GM23248 (cell line): ENCODE measurements at regions not wholly inside any gene's neighbourhood (a gene's known extent, or its start where the extent isn't known, plus 50 kb on each side); places are given as distances from the start of the nearest gene placed in this dataset.

Experiments used
- DNase-seq: peaks from one replicate; pipeline ENCODE4 v3.0.0-alpha.2; 2015
- H2AFZ ChIP-seq: fragments of 200-600 bp; sonication (generic); 2 replicates; pipeline ENCODE4 v1.6.1; 2016; ENCODE audit warnings: antibody characterized with exemption
- H3F3A ChIP-seq: fragments of 200-600 bp; sonication (generic); 2 replicates; pipeline ENCODE4 v1.6.1; 2016; ENCODE audit warnings: mild to moderate bottlenecking, antibody characterized with exemption, mixed run types; ENCODE audit not compliant: insufficient read depth
- H3K27ac ChIP-seq: fragments of 200-600 bp; sonication (generic); 2 replicates; pipeline ENCODE4 v1.5.1; 2016; ENCODE audit warnings: mild to moderate bottlenecking
- H3K27me3 ChIP-seq: fragments of 200-600 bp; sonication (generic); replicated peaks from 2 replicates; pipeline ENCODE4 v1.6.1; 2016; ENCODE audit warnings: mild to moderate bottlenecking; ENCODE audit not compliant: insufficient read depth
- H3K36me3 ChIP-seq: fragments of 200-600 bp; sonication (generic); 2 replicates; pipeline ENCODE4 v1.6.1; 2016; ENCODE audit warnings: low read depth, mild to moderate bottlenecking
- H3K4me1 ChIP-seq: fragments of 200-600 bp; sonication (generic); 2 replicates; pipeline ENCODE4 v1.6.1; 2016; ENCODE audit warnings: mild to moderate bottlenecking; ENCODE audit not compliant: insufficient read depth
- H3K4me2 ChIP-seq: fragments of 200-600 bp; sonication (generic); one replicate; pipeline ENCODE4 v1.6.1; 2016; ENCODE audit warnings: mild to moderate bottlenecking; ENCODE audit not compliant: unreplicated experiment
- H3K4me3 ChIP-seq: fragments of 200-600 bp; sonication (generic); 2 replicates; pipeline ENCODE4 v1.5.1; 2016; ENCODE audit warnings: mild to moderate bottlenecking
- H3K79me2 ChIP-seq: fragments of 200-600 bp; sonication (generic); 2 replicates; pipeline ENCODE4 v1.6.1; 2016; ENCODE audit warnings: mild to moderate bottlenecking; ENCODE audit not compliant: insufficient read depth
- H3K9ac ChIP-seq: fragments of 200-600 bp; sonication (generic); 2 replicates; pipeline ENCODE4 v1.6.1; 2016; ENCODE audit warnings: mild to moderate bottlenecking
- H3K9me2 ChIP-seq: fragments of 200-600 bp; sonication (generic); 2 replicates; pipeline ENCODE4 v1.6.1; 2016; ENCODE audit warnings: mixed run types, mild to moderate bottlenecking, moderate library complexity; ENCODE audit not compliant: insufficient read depth
- H3K9me3 ChIP-seq: fragments of 200-600 bp; sonication (generic); one replicate; pipeline ENCODE4 v1.6.1; 2017; ENCODE audit warnings: low read depth
- H4K20me1 ChIP-seq: fragments of 200-600 bp; sonication (generic); 2 replicates; pipeline ENCODE4 v1.6.0; 2016; ENCODE audit not compliant: insufficient read depth
- EZH2 ChIP-seq: fragments of 200-600 bp; sonication (generic); IDR thresholded peaks from 2 replicates; pipeline ENCODE4 v1.6.1; 2018; ENCODE audit warnings: antibody characterized with exemption, mild to moderate bottlenecking; ENCODE audit not compliant: insufficient read depth, poor library complexity, severe bottlenecking
- EZH2phosphoT487 ChIP-seq: fragments of 200-600 bp; sonication (generic); IDR thresholded peaks from 2 replicates; pipeline ENCODE4 v1.6.1; 2018; ENCODE audit warnings: antibody characterized with exemption, moderate library complexity, mild to moderate bottlenecking, low read depth; ENCODE audit not compliant: insufficient read depth
- WGBS, 2 experiments: methylation state at CpG; one replicate each; pipeline ENCODE4 v1.1.6; 2015 to 2017; ENCODE audit warnings: low lambda C conversion rate in 2 of 2, low coverage in 1 of 2; ENCODE audit errors: missing lambda C conversion rate in 2 of 2; 5-methylcytosine and 5-hydroxymethylcytosine counted together
- in situ Hi-C: fragments of 300-500 bp; cut with MboI; formaldehyde crosslinking; loops from 2 replicates; pipeline ENCODE4 v1.15.0; 2020

DNA sequence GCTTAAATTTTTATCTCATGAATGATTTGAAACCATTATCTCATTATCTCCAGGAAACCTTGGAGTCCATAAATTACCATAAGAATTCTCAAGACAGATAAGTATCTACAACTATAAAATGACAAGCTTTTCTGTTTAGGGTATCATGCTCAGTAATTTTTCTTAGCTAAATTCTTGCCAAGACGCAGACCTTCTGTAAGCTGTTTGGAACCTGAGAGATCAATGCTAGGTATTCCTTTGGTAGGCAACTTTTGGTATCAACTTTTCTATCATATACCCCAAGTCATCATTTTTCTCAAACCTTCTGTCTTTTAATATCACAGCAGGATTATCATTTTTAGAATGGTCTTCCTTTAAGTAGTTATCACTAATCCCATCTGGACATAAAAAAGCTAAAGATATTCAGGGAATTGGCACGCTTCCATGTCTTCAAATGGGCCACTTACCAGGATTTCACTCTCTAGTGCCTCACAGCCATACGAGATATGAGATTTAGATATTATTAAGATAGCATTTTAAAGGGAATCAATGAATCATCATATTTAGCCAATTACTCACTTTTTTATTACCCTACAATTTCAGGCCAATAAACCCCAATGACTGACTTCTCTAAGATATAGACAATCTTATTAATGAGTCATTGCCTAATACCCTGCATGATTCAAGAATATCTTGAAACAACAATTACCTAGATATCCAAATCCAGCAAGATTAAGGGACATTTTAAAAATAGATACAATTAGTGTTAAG is 544.1 kb downstream of the HTR7 start:
- H3K4me1 ChIP-seq = no peaks in the 10 kb centered on the region
- DNase-seq = no peak
- H3K9me2 ChIP-seq = no peaks in the 10 kb centered on the region
- H3K4me2 ChIP-seq = no peak overlapping the region
- H4K20me1 ChIP-seq = no peaks in the 10 kb centered on the region
- no peaks in the 10 kb centered on the region for H3F3A ChIP-seq
- H3K79me2 ChIP-seq = no peaks in the 10 kb centered on the region
- no peaks in the 10 kb centered on the region for H3K36me3 ChIP-seq
- peaks cover 3% of the 10 kb centered on the region for H3K9me3 ChIP-seq
- H3K27me3 ChIP-seq = no peaks in the 10 kb centered on the region
- no peak overlapping the region for H3K4me3 ChIP-seq
- no peak overlapping the region for H3K27ac ChIP-seq
- no peak overlapping the region for H2AFZ ChIP-seq
- in situ Hi-C loops = no loop called here
- 17 to 25% methylated on average over 3 of the region's 3 CpGs for WGBS, 2 experiments
- TF ChIP-seq EZH2phosphoT487 (no peak), EZH2 (no peak)
- no peak overlapping the region for H3K9ac ChIP-seq

DNA sequence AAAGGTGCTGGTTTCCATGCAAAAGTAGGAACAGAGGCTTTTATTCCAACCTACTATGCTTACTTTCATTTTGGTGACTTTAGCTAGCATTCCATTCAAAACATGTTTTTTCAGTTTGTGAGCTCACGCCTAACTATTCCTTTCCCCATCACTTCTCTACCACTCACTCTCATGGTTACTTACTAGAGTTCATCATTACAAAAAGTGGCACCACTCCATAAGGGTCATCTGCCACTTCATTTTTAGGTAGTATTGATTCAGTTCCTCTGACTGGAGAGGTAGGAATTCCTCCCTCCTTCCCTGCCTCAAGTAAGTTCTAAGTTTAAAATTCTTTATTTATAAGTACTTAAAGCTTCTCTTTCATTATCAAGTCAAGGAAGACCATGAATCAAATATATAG is 543.1 kb downstream of the HTR7 start:
- Histone ChIP-seq H3K4me1 (no peaks in the 10 kb centered on the region), H3K4me2 (no peak overlapping the region), H3K36me3 (no peaks in the 10 kb centered on the region), H3K4me3 (no peak overlapping the region), H3F3A (no peaks in the 10 kb centered on the region), H3K79me2 (no peaks in the 10 kb centered on the region), H3K9me2 (no peaks in the 10 kb centered on the region), H3K9ac (no peak overlapping the region), H3K27me3 (no peaks in the 10 kb centered on the region), H4K20me1 (no peaks in the 10 kb centered on the region), H3K27ac (no peak overlapping the region), H3K9me3 (no peaks in the 10 kb centered on the region), H2AFZ (no peak overlapping the region)
- 0 to 5% methylated on average over 1 of the region's 1 CpG for WGBS, 2 experiments
- DNase-seq = no peak
- TF ChIP-seq EZH2phosphoT487 (no peak), EZH2 (no peak)
- in situ Hi-C loops = no loop called here

DNA sequence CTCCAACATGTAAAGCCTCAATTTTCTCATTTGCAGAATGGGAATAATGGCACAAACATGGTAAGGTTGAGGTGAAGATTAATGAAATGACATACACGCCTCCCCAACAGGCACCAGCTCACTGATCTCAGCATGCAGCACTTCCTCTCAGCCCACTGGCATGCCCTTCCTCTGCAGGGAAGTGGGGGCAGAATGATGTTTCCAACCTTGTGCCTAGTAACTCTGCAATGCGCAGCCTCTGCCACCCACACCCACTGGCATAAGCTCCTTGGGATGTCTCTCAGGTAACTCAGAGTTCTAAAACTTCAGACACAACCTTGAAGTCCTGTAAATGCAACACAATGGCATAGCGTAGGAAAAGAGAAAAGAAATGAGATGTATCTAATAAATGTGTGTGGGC is 540.7 kb downstream of the HTR7 start:
- Histone ChIP-seq H3K79me2 (no peaks in the 10 kb centered on the region), H3K9me2 (no peaks in the 10 kb centered on the region), H3F3A (no peaks in the 10 kb centered on the region), H3K4me1 (no peaks in the 10 kb centered on the region), H2AFZ (no peak overlapping the region), H3K9ac (no peak overlapping the region), H3K36me3 (no peaks in the 10 kb centered on the region), H3K4me2 (no peak overlapping the region), H3K9me3 (no peaks in the 10 kb centered on the region), H3K4me3 (no peak overlapping the region), H3K27ac (no peak overlapping the region), H3K27me3 (no peaks in the 10 kb centered on the region), H4K20me1 (no peaks in the 10 kb centered on the region)
- TF ChIP-seq EZH2phosphoT487 = no peak
- TF ChIP-seq EZH2 = no peak
- no peak for DNase-seq
- 20 to 25% methylated on average over 3 of the region's 3 CpGs for WGBS, 2 experiments
- in situ Hi-C loops = no loop called here

- Histone ChIP-seq H3K27ac (no peak overlapping the region), H3K36me3 (no peaks in the 10 kb centered on the region), H3K4me1 (no peaks in the 10 kb centered on the region), H3K9me3 (no peaks in the 10 kb centered on the region), H2AFZ (no peak overlapping the region), H3K4me2 (no peak overlapping the region), H3K79me2 (no peaks in the 10 kb centered on the region), H3K9me2 (no peaks in the 10 kb centered on the region), H4K20me1 (no peaks in the 10 kb centered on the region), H3F3A (no peaks in the 10 kb centered on the region), H3K27me3 (no peaks in the 10 kb centered on the region), H3K9ac (no peak overlapping the region), H3K4me3 (no peak overlapping the region)
- no peak for DNase-seq
- TF ChIP-seq EZH2 = no peak
- no peak for TF ChIP-seq EZH2phosphoT487
- 16 to 31% methylated on average over 2 of the region's 2 CpGs for WGBS, 2 experiments
- in situ Hi-C loops = no loop called here
These were observed 539.2 kb downstream of the HTR7 start for GRCh38 chr10:90318659-90319058.
